H9 (cell line): ENCODE measurements at regions not wholly inside any gene's neighbourhood (a gene's known extent, or its start where the extent isn't known, plus 50 kb on each side); places are given as distances from the start of the nearest gene placed in this dataset.

Experiments used
- DNase-seq: peaks from one replicate; pipeline ENCODE4 v3.0.0-alpha.2; 2017
- H2AFZ ChIP-seq: one replicate; pipeline ENCODE4 v1.6.1; 2013; ENCODE audit warnings: mild to moderate bottlenecking, low read length, control low read depth, moderate library complexity
- H2AK5ac ChIP-seq: 2 replicates; pipeline ENCODE4 v1.6.1; 2013; ENCODE audit warnings: low read length, control low read depth, mixed read lengths; ENCODE audit not compliant: insufficient read length
- H2BK120ac ChIP-seq: one replicate; pipeline ENCODE4 v1.6.1; 2013; ENCODE audit warnings: low read depth, mild to moderate bottlenecking, low read length, control low read depth, inconsistent platforms; ENCODE audit not compliant: poor library complexity, severe bottlenecking
- H2BK12ac ChIP-seq: 2 replicates; pipeline ENCODE4 v1.6.1; 2013; ENCODE audit warnings: low read length, control low read depth, mixed read lengths, low read depth; ENCODE audit not compliant: insufficient read length
- H2BK15ac ChIP-seq: 2 replicates; pipeline ENCODE4 v1.6.1; 2013; ENCODE audit warnings: low read depth, low read length, control low read depth
- H2BK20ac ChIP-seq: one replicate; pipeline ENCODE4 v1.6.1; 2013; ENCODE audit warnings: low read depth, mild to moderate bottlenecking, low read length, control low read depth, inconsistent platforms; ENCODE audit not compliant: poor library complexity, severe bottlenecking
- H2BK5ac ChIP-seq: 2 replicates; pipeline ENCODE4 v1.6.1; 2013; ENCODE audit warnings: low read length, control low read depth, mixed read lengths; ENCODE audit not compliant: insufficient read length
- H3K14ac ChIP-seq: 2 replicates; pipeline ENCODE4 v1.6.1; 2013; ENCODE audit warnings: low read length, control low read depth; ENCODE audit not compliant: insufficient read depth
- H3K18ac ChIP-seq: 2 replicates; pipeline ENCODE4 v1.6.1; 2013; ENCODE audit warnings: low read depth, mild to moderate bottlenecking, mixed read lengths, low read length, control low read depth; ENCODE audit not compliant: insufficient read length
- H3K23ac ChIP-seq: 2 replicates; pipeline ENCODE4 v1.6.1; 2013; ENCODE audit warnings: low read length, control low read depth, mixed read lengths, low read depth; ENCODE audit not compliant: insufficient read length
- H3K23me2 ChIP-seq: 2 replicates; pipeline ENCODE4 v1.6.1; 2013; ENCODE audit warnings: low read depth, mild to moderate bottlenecking, mixed read lengths, low read length, control low read depth; ENCODE audit not compliant: insufficient read length, poor library complexity, severe bottlenecking
- H3K27ac ChIP-seq: 2 replicates; pipeline ENCODE4 v1.5.1; 2013; ENCODE audit warnings: low read length, control low read depth, mixed read lengths, low read depth; ENCODE audit not compliant: insufficient read length
- H3K27me3 ChIP-seq: 2 replicates; pipeline ENCODE4 v1.6.1; 2013; ENCODE audit warnings: low read length, control low read depth, inconsistent platforms; ENCODE audit not compliant: insufficient read depth
- H3K4ac ChIP-seq: 2 replicates; pipeline ENCODE4 v1.6.1; 2013; ENCODE audit warnings: low read depth, mild to moderate bottlenecking, control low read depth, inconsistent platforms, low read length, moderate library complexity
- H3K4me1 ChIP-seq: 2 replicates; pipeline ENCODE4 v1.6.1; 2013; ENCODE audit warnings: low read length, control low read depth, inconsistent platforms; ENCODE audit not compliant: insufficient read depth
- H3K4me2 ChIP-seq: 2 replicates; pipeline ENCODE4 v1.6.1; 2013; ENCODE audit warnings: low read length, control low read depth, mixed read lengths; ENCODE audit not compliant: insufficient read length, insufficient read depth
- H3K56ac ChIP-seq: 2 replicates; pipeline ENCODE4 v1.6.1; 2013; ENCODE audit warnings: low read depth, mild to moderate bottlenecking, mixed read lengths, low read length, control low read depth; ENCODE audit not compliant: insufficient read length
- H3K79me1 ChIP-seq: 2 replicates; pipeline ENCODE4 v1.6.1; 2013; ENCODE audit warnings: low read depth, mild to moderate bottlenecking, moderate library complexity, low read length, control low read depth, inconsistent platforms; ENCODE audit not compliant: insufficient read depth, poor library complexity, severe bottlenecking
- H3K79me2 ChIP-seq: 2 replicates; pipeline ENCODE4 v1.6.1; 2013; ENCODE audit warnings: low read length, control low read depth, inconsistent platforms; ENCODE audit not compliant: insufficient read depth
- H3K9ac ChIP-seq: 2 replicates; pipeline ENCODE4 v1.6.1; 2013; ENCODE audit warnings: low read length, control low read depth, mixed read lengths; ENCODE audit not compliant: insufficient read length; ENCODE audit errors: extremely low read depth
- H3K9me3 ChIP-seq: one replicate; pipeline ENCODE4 v1.6.1; 2013; ENCODE audit warnings: low read depth, low read length, inconsistent platforms; ENCODE audit not compliant: control insufficient read depth
- H3T11ph ChIP-seq: one replicate; pipeline ENCODE4 v1.6.1; 2013; ENCODE audit warnings: mild to moderate bottlenecking, low read length, control low read depth, inconsistent platforms
- H4K20me1 ChIP-seq: one replicate; pipeline ENCODE4 v1.6.1; 2013; ENCODE audit not compliant: control insufficient read depth, insufficient read length, insufficient read depth
- H4K5ac ChIP-seq: 2 replicates; pipeline ENCODE4 v1.6.1; 2013; ENCODE audit warnings: low read depth, mild to moderate bottlenecking, mixed read lengths, low read length, control low read depth; ENCODE audit not compliant: insufficient read length
- H4K8ac ChIP-seq: replicated peaks from 2 replicates; pipeline ENCODE4 v1.6.1; 2013; ENCODE audit warnings: low read length, control low read depth, mixed read lengths, low read depth; ENCODE audit not compliant: insufficient read length
- H4K91ac ChIP-seq: 2 replicates; pipeline ENCODE4 v1.6.1; 2013; ENCODE audit warnings: low read depth, mild to moderate bottlenecking, moderate library complexity, mixed read lengths, low read length, control low read depth; ENCODE audit not compliant: insufficient read length
- H3K27ac Mint-ChIP-seq, 3 experiments: 2 replicates in 2 of 3; 3 replicates in 1 of 3; pipeline ENCODE4 v1.8.0; 2020 to 2021; ENCODE audit warnings: mixed read lengths in 3 of 3, mild to moderate bottlenecking in 1 of 3, moderate library complexity in 1 of 3
- H3K27me3 Mint-ChIP-seq: 2 replicates; pipeline ENCODE4 v1.8.0; 2021; ENCODE audit warnings: low read depth, mild to moderate bottlenecking, moderate library complexity, mixed read lengths
- H3K36me3 Mint-ChIP-seq, 3 experiments: 2 replicates in 2 of 3; 3 replicates in 1 of 3; pipeline ENCODE4 v1.8.0; 2020 to 2021; ENCODE audit warnings: low read depth in 3 of 3, mixed read lengths in 3 of 3; ENCODE audit not compliant: insufficient read depth in 1 of 3
- H3K4me1 Mint-ChIP-seq, 2 experiments: 2 replicates each; pipeline ENCODE4 v1.8.0; 2020; ENCODE audit warnings: mixed read lengths in 2 of 2
- H3K4me3 Mint-ChIP-seq, 2 experiments: 2 replicates in 1 of 2; 3 replicates in 1 of 2; pipeline ENCODE4 v1.8.0; 2020 to 2021; ENCODE audit warnings: mild to moderate bottlenecking in 2 of 2, mixed read lengths in 2 of 2, moderate library complexity in 1 of 2
- H3K9me3 Mint-ChIP-seq, 2 experiments: 2 replicates in 1 of 2; 3 replicates in 1 of 2; pipeline ENCODE4 v1.8.0; 2020; ENCODE audit warnings: mild to moderate bottlenecking in 2 of 2, mixed read lengths in 2 of 2, moderate library complexity in 1 of 2
- CTCF ChIP-seq: fragments of 200-600 bp; sonication (generic); conservative IDR thresholded peaks from 3 replicates; pipeline ENCODE4 v1.8.0; 2021; ENCODE audit warnings: antibody characterized with exemption, mild to moderate bottlenecking
- WGBS: extraction: QIAGEN DNeasy Blood & Tissue Kit; methylation state at CpG from one replicate; pipeline ENCODE4 v1.1.7; 2013; ENCODE audit warnings: missing lambda C conversion rate, low lambda C conversion rate, mixed read lengths; ENCODE audit not compliant: insufficient read length; ENCODE audit errors: extremely low coverage; 5-methylcytosine and 5-hydroxymethylcytosine counted together

- no peak for DNase-seq
- H3K4me1 Mint-ChIP-seq = peaks cover 9 to 13% of the 10 kb centered on the region in 2 experiments
- H2AK5ac ChIP-seq = no peak overlapping the region
These were observed 155.1 kb upstream of the TBL1XR1 start for GRCh38 chr3:177352424-177352823.

More at GRCh38 chr3:177352424-177352823, 155.1 kb upstream of the TBL1XR1 start:
- no peaks in the 10 kb centered on the region for H4K20me1 ChIP-seq
- no peak overlapping the region for H2BK5ac ChIP-seq
- H3K4me1 ChIP-seq = no peaks in the 10 kb centered on the region; the same call in 1 of the 2 replicates
- no peak overlapping the region for H3K23ac ChIP-seq
- H3K79me2 ChIP-seq = no peaks in the 10 kb centered on the region
- no peak for TF ChIP-seq CTCF
- H3K27me3 ChIP-seq = peaks cover 11% of the 10 kb centered on the region; the same call in 1 of the 2 replicates
- H3K79me1 ChIP-seq = no peaks in the 10 kb centered on the region
- no peak overlapping the region for H3K18ac ChIP-seq
- no peak overlapping the region for H2AFZ ChIP-seq
- H2BK12ac ChIP-seq = no peak overlapping the region
- no peak overlapping the region for H3K4me2 ChIP-seq
- H3K9ac ChIP-seq = no peak overlapping the region
- H2BK120ac ChIP-seq = no peak overlapping the region
- no peak overlapping the region for H3K4me3 Mint-ChIP-seq
- H3K4ac ChIP-seq = no peak overlapping the region
- peaks cover 90% of the 10 kb centered on the region for H3K27me3 Mint-ChIP-seq
- H2BK15ac ChIP-seq = no peak overlapping the region
- H2BK20ac ChIP-seq = no peak overlapping the region
- no peaks in the 10 kb centered on the region for H3K9me3 ChIP-seq
- H3K14ac ChIP-seq = no peak overlapping the region
- H3K9me3 Mint-ChIP-seq = no peaks in the 10 kb centered on the region
- H3T11ph ChIP-seq = no peak overlapping the region
- no peak overlapping the region for H4K8ac ChIP-seq
- no peak overlapping the region for H3K56ac ChIP-seq
- no peaks in the 10 kb centered on the region; a peak in 1 of 7 replicates for H3K36me3 Mint-ChIP-seq
- no peak overlapping the region for H4K5ac ChIP-seq
- H4K91ac ChIP-seq = no peak overlapping the region
- WGBS = no CpG with 5 or more reads among the region's 4 CpGs
- no peak overlapping the region for H3K27ac Mint-ChIP-seq
- H3K23me2 ChIP-seq = no peaks in the 10 kb centered on the region
- H3K27ac ChIP-seq = no peak overlapping the region
